ENCODE measurements at regions not wholly inside any gene's neighbourhood (a gene's known extent, or its start where the extent isn't known, plus 50 kb on each side); places are given as distances from the start of the nearest gene placed in this dataset.

- TF ChIP-seq CTCF (conservative IDR thresholded peaks at IDR 0.05) (no peak), ZFX (IDR thresholded peaks at IDR 0.05) (no peak)
These were observed 157.3 kb upstream of the LRRN1 start for GRCh38 chr3:3641877-3642455.

GRCh38 chr3:3639078-3639477, 160.2 kb upstream of the LRRN1 start:
- H3K27ac ChIP-seq: no peak overlapping the region
- TF ChIP-seq CTCF (conservative IDR thresholded peaks at IDR 0.05) (no peak), ZFX (IDR thresholded peaks at IDR 0.05) (no peak)

More at GRCh38 chr3:3641877-3642455, 157.3 kb upstream of the LRRN1 start:
- no peak overlapping the region for H3K27ac ChIP-seq

- H3K27ac ChIP-seq: peak overlapping the region; percentile 23; the same call in 1 of the 2 replicates
- no peak for TF ChIP-seq CTCF (conservative IDR thresholded peaks at IDR 0.05)
- TF ChIP-seq ZFX (IDR thresholded peaks at IDR 0.05): no peak
These were observed 162.4 kb upstream of the LRRN1 start for GRCh38 chr3:3636815-3637214.

DNA sequence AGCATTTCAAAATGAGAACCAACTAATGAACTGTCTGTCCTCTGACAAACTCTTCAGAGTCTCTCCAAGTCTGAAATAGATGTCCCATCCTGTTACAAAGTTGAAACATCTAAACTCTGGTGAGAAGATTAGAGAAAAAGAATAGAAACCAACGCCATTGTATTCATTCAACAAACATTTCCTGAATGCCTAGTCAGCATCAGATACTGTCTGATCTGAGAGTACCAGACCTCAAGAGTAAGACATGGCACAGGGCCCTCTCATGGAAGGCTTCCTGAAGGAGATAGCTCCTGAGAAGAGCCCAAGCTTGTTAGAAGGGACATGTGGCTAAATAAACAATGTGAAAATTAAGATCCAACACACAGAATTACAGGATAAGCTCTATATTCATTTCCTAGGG, 164.1 kb upstream of the LRRN1 start:
- TF ChIP-seq ZFX (IDR thresholded peaks at IDR 0.05) (no peak), CTCF (conservative IDR thresholded peaks at IDR 0.05) (no peak)
- H3K27ac ChIP-seq: no peak overlapping the region

DNA sequence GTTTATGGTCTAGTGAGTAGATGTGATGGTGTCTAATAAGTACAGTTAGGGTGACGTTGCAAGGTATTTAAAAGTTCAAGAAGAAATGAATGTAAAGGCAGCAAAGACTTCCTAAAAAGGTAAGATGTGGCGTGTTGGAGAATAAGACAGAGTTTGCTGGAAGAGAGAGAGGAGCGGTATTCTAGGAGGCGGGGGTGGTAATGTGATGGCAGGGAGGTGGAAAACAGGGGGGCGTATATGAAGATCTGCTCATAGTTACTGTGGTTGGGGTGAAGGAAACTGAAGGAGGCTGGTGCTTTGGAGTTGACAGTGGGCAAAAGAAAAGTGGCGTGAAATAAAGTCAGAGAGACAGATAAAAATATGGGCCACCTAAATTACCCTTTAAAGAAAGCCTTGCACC, 164.9 kb upstream of the LRRN1 start:
- no peak overlapping the region for H3K27ac ChIP-seq
- TF ChIP-seq CTCF (conservative IDR thresholded peaks at IDR 0.05) (no peak), ZFX (IDR thresholded peaks at IDR 0.05) (no peak)

- H3K27ac ChIP-seq: no peak overlapping the region
- TF ChIP-seq ZFX (IDR thresholded peaks at IDR 0.05) (no peak), CTCF (conservative IDR thresholded peaks at IDR 0.05) (no peak)
These were observed 165.5 kb upstream of the LRRN1 start for GRCh38 chr3:3633761-3634160.

DNA sequence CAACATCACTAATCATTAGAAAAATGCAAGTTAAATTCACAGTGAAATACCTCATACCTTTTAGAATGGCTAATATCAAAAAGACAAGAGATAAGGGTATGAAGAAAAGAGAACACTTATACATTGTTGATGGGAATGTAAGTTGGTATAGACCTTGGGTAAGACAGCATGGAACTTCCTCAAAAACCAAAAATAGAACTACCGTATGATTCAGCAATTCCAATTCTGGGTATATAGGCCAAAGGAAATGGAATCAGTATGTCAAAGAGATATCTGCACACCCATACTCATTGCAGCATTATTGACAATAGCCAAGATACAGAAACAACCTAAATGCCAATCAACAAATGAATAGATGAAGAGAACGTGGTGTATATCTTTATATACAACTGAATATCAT, 166.8 kb upstream of the LRRN1 start:
- H3K27ac ChIP-seq: no peak overlapping the region
- no peak for TF ChIP-seq ZFX (IDR thresholded peaks at IDR 0.05)
- TF ChIP-seq CTCF (conservative IDR thresholded peaks at IDR 0.05): no peak

Measured in C4-2B (cell line).